H9 (cell line): ENCODE measurements at regions not wholly inside any gene's neighbourhood (a gene's known extent, or its start where the extent isn't known, plus 50 kb on each side); places are given as distances from the start of the nearest gene placed in this dataset.

ENCODE experiments used
- DNase-seq: peaks from one replicate; pipeline ENCODE4 v3.0.0-alpha.2; 2017
- H2AFZ ChIP-seq: one replicate; pipeline ENCODE4 v1.6.1; 2013; ENCODE audit warnings: mild to moderate bottlenecking, low read length, control low read depth, moderate library complexity
- H2AK5ac ChIP-seq: 2 replicates; pipeline ENCODE4 v1.6.1; 2013; ENCODE audit warnings: low read length, control low read depth, mixed read lengths; ENCODE audit not compliant: insufficient read length
- H2BK120ac ChIP-seq: one replicate; pipeline ENCODE4 v1.6.1; 2013; ENCODE audit warnings: low read depth, mild to moderate bottlenecking, low read length, control low read depth, inconsistent platforms; ENCODE audit not compliant: poor library complexity, severe bottlenecking
- H2BK12ac ChIP-seq: 2 replicates; pipeline ENCODE4 v1.6.1; 2013; ENCODE audit warnings: low read length, control low read depth, mixed read lengths, low read depth; ENCODE audit not compliant: insufficient read length
- H2BK15ac ChIP-seq: 2 replicates; pipeline ENCODE4 v1.6.1; 2013; ENCODE audit warnings: low read depth, low read length, control low read depth
- H2BK20ac ChIP-seq: one replicate; pipeline ENCODE4 v1.6.1; 2013; ENCODE audit warnings: low read depth, mild to moderate bottlenecking, low read length, control low read depth, inconsistent platforms; ENCODE audit not compliant: poor library complexity, severe bottlenecking
- H2BK5ac ChIP-seq: 2 replicates; pipeline ENCODE4 v1.6.1; 2013; ENCODE audit warnings: low read length, control low read depth, mixed read lengths; ENCODE audit not compliant: insufficient read length
- H3K14ac ChIP-seq: 2 replicates; pipeline ENCODE4 v1.6.1; 2013; ENCODE audit warnings: low read length, control low read depth; ENCODE audit not compliant: insufficient read depth
- H3K18ac ChIP-seq: 2 replicates; pipeline ENCODE4 v1.6.1; 2013; ENCODE audit warnings: low read depth, mild to moderate bottlenecking, mixed read lengths, low read length, control low read depth; ENCODE audit not compliant: insufficient read length
- H3K23ac ChIP-seq: 2 replicates; pipeline ENCODE4 v1.6.1; 2013; ENCODE audit warnings: low read length, control low read depth, mixed read lengths, low read depth; ENCODE audit not compliant: insufficient read length
- H3K23me2 ChIP-seq: 2 replicates; pipeline ENCODE4 v1.6.1; 2013; ENCODE audit warnings: low read depth, mild to moderate bottlenecking, mixed read lengths, low read length, control low read depth; ENCODE audit not compliant: insufficient read length, poor library complexity, severe bottlenecking
- H3K27ac ChIP-seq: 2 replicates; pipeline ENCODE4 v1.5.1; 2013; ENCODE audit warnings: low read length, control low read depth, mixed read lengths, low read depth; ENCODE audit not compliant: insufficient read length
- H3K27me3 ChIP-seq: 2 replicates; pipeline ENCODE4 v1.6.1; 2013; ENCODE audit warnings: low read length, control low read depth, inconsistent platforms; ENCODE audit not compliant: insufficient read depth
- H3K4ac ChIP-seq: 2 replicates; pipeline ENCODE4 v1.6.1; 2013; ENCODE audit warnings: low read depth, mild to moderate bottlenecking, control low read depth, inconsistent platforms, low read length, moderate library complexity
- H3K4me1 ChIP-seq: 2 replicates; pipeline ENCODE4 v1.6.1; 2013; ENCODE audit warnings: low read length, control low read depth, inconsistent platforms; ENCODE audit not compliant: insufficient read depth
- H3K4me2 ChIP-seq: 2 replicates; pipeline ENCODE4 v1.6.1; 2013; ENCODE audit warnings: low read length, control low read depth, mixed read lengths; ENCODE audit not compliant: insufficient read length, insufficient read depth
- H3K56ac ChIP-seq: 2 replicates; pipeline ENCODE4 v1.6.1; 2013; ENCODE audit warnings: low read depth, mild to moderate bottlenecking, mixed read lengths, low read length, control low read depth; ENCODE audit not compliant: insufficient read length
- H3K79me1 ChIP-seq: 2 replicates; pipeline ENCODE4 v1.6.1; 2013; ENCODE audit warnings: low read depth, mild to moderate bottlenecking, moderate library complexity, low read length, control low read depth, inconsistent platforms; ENCODE audit not compliant: insufficient read depth, poor library complexity, severe bottlenecking
- H3K79me2 ChIP-seq: 2 replicates; pipeline ENCODE4 v1.6.1; 2013; ENCODE audit warnings: low read length, control low read depth, inconsistent platforms; ENCODE audit not compliant: insufficient read depth
- H3K9ac ChIP-seq: 2 replicates; pipeline ENCODE4 v1.6.1; 2013; ENCODE audit warnings: low read length, control low read depth, mixed read lengths; ENCODE audit not compliant: insufficient read length; ENCODE audit errors: extremely low read depth
- H3K9me3 ChIP-seq: one replicate; pipeline ENCODE4 v1.6.1; 2013; ENCODE audit warnings: low read depth, low read length, inconsistent platforms; ENCODE audit not compliant: control insufficient read depth
- H3T11ph ChIP-seq: one replicate; pipeline ENCODE4 v1.6.1; 2013; ENCODE audit warnings: mild to moderate bottlenecking, low read length, control low read depth, inconsistent platforms
- H4K20me1 ChIP-seq: one replicate; pipeline ENCODE4 v1.6.1; 2013; ENCODE audit not compliant: control insufficient read depth, insufficient read length, insufficient read depth
- H4K5ac ChIP-seq: 2 replicates; pipeline ENCODE4 v1.6.1; 2013; ENCODE audit warnings: low read depth, mild to moderate bottlenecking, mixed read lengths, low read length, control low read depth; ENCODE audit not compliant: insufficient read length
- H4K8ac ChIP-seq: replicated peaks from 2 replicates; pipeline ENCODE4 v1.6.1; 2013; ENCODE audit warnings: low read length, control low read depth, mixed read lengths, low read depth; ENCODE audit not compliant: insufficient read length
- H4K91ac ChIP-seq: 2 replicates; pipeline ENCODE4 v1.6.1; 2013; ENCODE audit warnings: low read depth, mild to moderate bottlenecking, moderate library complexity, mixed read lengths, low read length, control low read depth; ENCODE audit not compliant: insufficient read length
- H3K27ac Mint-ChIP-seq, 3 experiments: 2 replicates in 2 of 3; 3 replicates in 1 of 3; pipeline ENCODE4 v1.8.0; 2020 to 2021; ENCODE audit warnings: mixed read lengths in 3 of 3, mild to moderate bottlenecking in 1 of 3, moderate library complexity in 1 of 3
- H3K27me3 Mint-ChIP-seq: 2 replicates; pipeline ENCODE4 v1.8.0; 2021; ENCODE audit warnings: low read depth, mild to moderate bottlenecking, moderate library complexity, mixed read lengths
- H3K36me3 Mint-ChIP-seq, 3 experiments: 2 replicates in 2 of 3; 3 replicates in 1 of 3; pipeline ENCODE4 v1.8.0; 2020 to 2021; ENCODE audit warnings: low read depth in 3 of 3, mixed read lengths in 3 of 3; ENCODE audit not compliant: insufficient read depth in 1 of 3
- H3K4me1 Mint-ChIP-seq, 2 experiments: 2 replicates each; pipeline ENCODE4 v1.8.0; 2020; ENCODE audit warnings: mixed read lengths in 2 of 2
- H3K4me3 Mint-ChIP-seq, 2 experiments: 2 replicates in 1 of 2; 3 replicates in 1 of 2; pipeline ENCODE4 v1.8.0; 2020 to 2021; ENCODE audit warnings: mild to moderate bottlenecking in 2 of 2, mixed read lengths in 2 of 2, moderate library complexity in 1 of 2
- H3K9me3 Mint-ChIP-seq, 2 experiments: 2 replicates in 1 of 2; 3 replicates in 1 of 2; pipeline ENCODE4 v1.8.0; 2020; ENCODE audit warnings: mild to moderate bottlenecking in 2 of 2, mixed read lengths in 2 of 2, moderate library complexity in 1 of 2
- CTCF ChIP-seq: fragments of 200-600 bp; sonication (generic); conservative IDR thresholded peaks from 3 replicates; pipeline ENCODE4 v1.8.0; 2021; ENCODE audit warnings: antibody characterized with exemption, mild to moderate bottlenecking
- WGBS: extraction: QIAGEN DNeasy Blood & Tissue Kit; methylation state at CpG from one replicate; pipeline ENCODE4 v1.1.7; 2013; ENCODE audit warnings: missing lambda C conversion rate, low lambda C conversion rate, mixed read lengths; ENCODE audit not compliant: insufficient read length; ENCODE audit errors: extremely low coverage; 5-methylcytosine and 5-hydroxymethylcytosine counted together

- no peaks in the 10 kb centered on the region for H3K36me3 Mint-ChIP-seq
- H3K4me3 Mint-ChIP-seq = no peak overlapping the region
- Histone ChIP-seq H3K4me2 (no peak overlapping the region), H3K18ac (no peak overlapping the region), H2AFZ (no peak overlapping the region), H4K91ac (no peak overlapping the region), H3K56ac (no peak overlapping the region), H4K5ac (no peak overlapping the region), H3K23me2 (no peaks in the 10 kb centered on the region), H2BK5ac (no peak overlapping the region), H3K79me1 (no peaks in the 10 kb centered on the region), H3K4ac (no peak overlapping the region), H3K4me1 (peaks cover 2% of the 10 kb centered on the region; the same call in 1 of the 2 replicates), H4K8ac (no peak overlapping the region), H3K9me3 (no peaks in the 10 kb centered on the region), H2BK120ac (no peak overlapping the region), H2AK5ac (no peak overlapping the region), H3K79me2 (no peaks in the 10 kb centered on the region), H4K20me1 (no peaks in the 10 kb centered on the region), H3K23ac (no peak overlapping the region), H2BK12ac (no peak overlapping the region), H2BK20ac (no peak overlapping the region), H2BK15ac (no peak overlapping the region), H3K27me3 (no peaks in the 10 kb centered on the region), H3K27ac (no peak overlapping the region), H3K14ac (no peak overlapping the region), H3K9ac (no peak overlapping the region), H3T11ph (no peak overlapping the region)
- no peaks in the 10 kb centered on the region for H3K9me3 Mint-ChIP-seq
- no CpG with 5 or more reads among the region's 4 CpGs for WGBS
- H3K27me3 Mint-ChIP-seq = peaks cover 17% of the 10 kb centered on the region
- DNase-seq = no peak
- no peak for TF ChIP-seq CTCF
- peaks cover 12 to 17% of the 10 kb centered on the region in 2 experiments for H3K4me1 Mint-ChIP-seq
- no peak overlapping the region for H3K27ac Mint-ChIP-seq
Observed at GRCh38 chr9:74122661-74123060, 374.5 kb upstream of the RORB start.
